HCT116 (cell line): ENCODE measurements at regions not wholly inside any gene's neighbourhood (a gene's known extent, or its start where the extent isn't known, plus 50 kb on each side); places are given as distances from the start of the nearest gene placed in this dataset.

Experiments used
- ATAC-seq: fragments of 200-7000 bp; cut with Tn5 transposase; 2 replicates; pipeline ENCODE4 v1.9.1; 2020; ENCODE audit warnings: mild to moderate bottlenecking, moderate library complexity
- BruUV-seq: library from RNA; stranded (reverse); fragments of 400-500 nt; replicated peaks from 2 replicates; lab custom pipeline; 2021; lab: Mats Ljungman, UMichigan
- CTCF ChIA-PET: fragments of 300-600 bp; sonication (Branson Sonifier 250); formaldehyde crosslinking; loops from one replicate; lab custom pipeline; 2021; ENCODE audit warnings: antibody characterized with exemption; lab: Charles Lee
- POLR2A ChIA-PET: fragments of 300-600, 350-600 bp; sonication (Branson Sonifier 250); formaldehyde crosslinking; loops from one replicate; lab custom pipeline; 2021; ENCODE audit warnings: antibody characterized with exemption; lab: Charles Lee
- RAD21 ChIA-PET, 2 experiments: fragments of 300-600 bp; sonication (Branson Sonifier 250); formaldehyde crosslinking; loops; one replicate each; lab custom pipeline; 2023; ENCODE audit warnings: low total read pairs in 2 of 2; ENCODE audit not compliant: uncharacterized antibody in 2 of 2, unreplicated experiment in 2 of 2, low non-redundant PET in 1 of 2; lab: Charles Lee
- DNase-seq: peaks from one replicate; pipeline ENCODE4 v3.0.0-alpha.2; 2010; ENCODE audit warnings: low read depth, low spot score
- H2AFZ ChIP-seq: fragments of 200-600 bp; shearing (Covaris generic), sonication (generic); 2 replicates; pipeline ENCODE4 v1.6.1; 2017; ENCODE audit warnings: low read depth, mixed run types, mixed read lengths, antibody characterized with exemption, low read length; ENCODE audit not compliant: poor library complexity, severe bottlenecking
- H3K27ac ChIP-seq: 2 replicates; pipeline ENCODE4 v1.5.1; 2012; ENCODE audit warnings: low read depth, low read length
- H3K27me3 ChIP-seq: fragments of 200-600 bp; sonication (generic); 2 replicates; pipeline ENCODE4 v1.6.1; 2016; ENCODE audit warnings: mixed run types, low read length, mixed read lengths; ENCODE audit not compliant: insufficient read depth
- H3K36me3 ChIP-seq, 2 experiments: fragments of 200-500 bp in 1 of 2; fragments of 200-600 bp in 1 of 2; sonication (Bioruptor generic) in 1 of 2; sonication (generic) in 1 of 2; 2 replicates each; pipeline versions ENCODE4 v1.5.1 to v1.6.1; 2014 to 2016; ENCODE audit warnings: low read length in 2 of 2, inconsistent platforms in 1 of 2, mixed read lengths in 1 of 2, mixed run types in 1 of 2; ENCODE audit not compliant: insufficient read depth in 2 of 2, control insufficient read depth in 1 of 2
- H3K4me1 ChIP-seq, 2 experiments: fragments of 200-600 bp in 1 of 2; sonication (generic) in 1 of 2; 2 replicates each; pipeline versions ENCODE4 v1.5.1 to v1.6.1; 2012 to 2017; ENCODE audit warnings: low read length in 2 of 2, inconsistent platforms in 1 of 2, mild to moderate bottlenecking in 1 of 2, mixed read lengths in 1 of 2, mixed run types in 1 of 2, moderate library complexity in 1 of 2; ENCODE audit not compliant: insufficient read depth in 2 of 2, control insufficient read depth in 1 of 2
- H3K4me2 ChIP-seq: fragments of 200-600 bp; sonication (generic); 2 replicates; pipeline ENCODE4 v1.6.1; 2017; ENCODE audit warnings: mixed run types, low read length, mixed read lengths
- H3K4me3 ChIP-seq, 2 experiments: fragments of 200-600 bp in 1 of 2; sonication (generic) in 1 of 2; replicated peaks in 1 of 2; 2 replicates each; pipeline ENCODE4 v1.5.1; 2011 to 2016; ENCODE audit warnings: low read length in 2 of 2, control low read depth in 1 of 2, low read depth in 1 of 2, mild to moderate bottlenecking in 1 of 2, mixed read lengths in 1 of 2, mixed run types in 1 of 2
- H3K79me2 ChIP-seq: fragments of 200-600 bp; sonication (generic); 2 replicates; pipeline ENCODE4 v1.6.1; 2017; ENCODE audit warnings: mild to moderate bottlenecking, mixed run types, low read length, moderate library complexity, mixed read lengths; ENCODE audit not compliant: insufficient read depth
- H3K9ac ChIP-seq: fragments of 200-600 bp; sonication (generic); 2 replicates; pipeline ENCODE4 v1.6.1; 2016; ENCODE audit warnings: low read length, mixed read lengths
- H3K9me2 ChIP-seq: fragments of 200-600 bp; sonication (generic), shearing (Covaris generic); 2 replicates; pipeline ENCODE4 v1.6.1; 2017; ENCODE audit warnings: mixed run types, mild to moderate bottlenecking, moderate library complexity; ENCODE audit not compliant: insufficient read depth
- H3K9me3 ChIP-seq, 2 experiments: fragments of 200-500 bp in 1 of 2; fragments of 200-600 bp in 1 of 2; sonication (Bioruptor generic) in 1 of 2; sonication (generic) in 1 of 2; 2 replicates each; pipeline ENCODE4 v1.6.1; 2014 to 2017; ENCODE audit warnings: low read length in 2 of 2, mixed read lengths in 2 of 2, inconsistent platforms in 1 of 2, low read depth in 1 of 2, mild to moderate bottlenecking in 1 of 2, mixed run types in 1 of 2, moderate library complexity in 1 of 2; ENCODE audit not compliant: control insufficient read depth in 1 of 2, insufficient read depth in 1 of 2
- H4K20me1 ChIP-seq: fragments of 200-600 bp; sonication (generic), shearing (Covaris generic); 2 replicates; pipeline ENCODE4 v1.6.1; 2017; ENCODE audit warnings: mixed run types, mild to moderate bottlenecking, moderate library complexity; ENCODE audit not compliant: insufficient read depth
- CBX3 ChIP-seq: IDR thresholded peaks from 2 replicates; pipeline ENCODE4 v1.6.1; 2012; ENCODE audit warnings: low read depth
- EZH2 ChIP-seq: fragments of 200-600 bp; sonication (generic); IDR thresholded peaks from 2 replicates; pipeline ENCODE4 v1.6.1; 2017; ENCODE audit warnings: antibody characterized with exemption, mixed run types
- JUND ChIP-seq: IDR thresholded peaks from 2 replicates; pipeline ENCODE4 v1.6.1; 2012
- POLR2A ChIP-seq: IDR thresholded peaks from 2 replicates; pipeline ENCODE4 v1.7.0; 2011; ENCODE audit warnings: borderline replicate concordance; ENCODE audit not compliant: insufficient read depth, insufficient read length; ENCODE audit errors: extremely low read depth
- RAD21 ChIP-seq: IDR thresholded peaks from 2 replicates; pipeline ENCODE4 v1.6.1; 2012; ENCODE audit warnings: low read depth, mild to moderate bottlenecking
- intact Hi-C: fragments of 100-400 bp; cut with micrococcal nuclease; formaldehyde crosslinking; loops from 2 replicates; pipeline ENCODE4 v1.10.0; 2022
- TF ChIP-seq, protein P1 (sequence below): IDR thresholded peaks from 2 replicates; pipeline ENCODE4 v1.6.1; 2012

DNA sequence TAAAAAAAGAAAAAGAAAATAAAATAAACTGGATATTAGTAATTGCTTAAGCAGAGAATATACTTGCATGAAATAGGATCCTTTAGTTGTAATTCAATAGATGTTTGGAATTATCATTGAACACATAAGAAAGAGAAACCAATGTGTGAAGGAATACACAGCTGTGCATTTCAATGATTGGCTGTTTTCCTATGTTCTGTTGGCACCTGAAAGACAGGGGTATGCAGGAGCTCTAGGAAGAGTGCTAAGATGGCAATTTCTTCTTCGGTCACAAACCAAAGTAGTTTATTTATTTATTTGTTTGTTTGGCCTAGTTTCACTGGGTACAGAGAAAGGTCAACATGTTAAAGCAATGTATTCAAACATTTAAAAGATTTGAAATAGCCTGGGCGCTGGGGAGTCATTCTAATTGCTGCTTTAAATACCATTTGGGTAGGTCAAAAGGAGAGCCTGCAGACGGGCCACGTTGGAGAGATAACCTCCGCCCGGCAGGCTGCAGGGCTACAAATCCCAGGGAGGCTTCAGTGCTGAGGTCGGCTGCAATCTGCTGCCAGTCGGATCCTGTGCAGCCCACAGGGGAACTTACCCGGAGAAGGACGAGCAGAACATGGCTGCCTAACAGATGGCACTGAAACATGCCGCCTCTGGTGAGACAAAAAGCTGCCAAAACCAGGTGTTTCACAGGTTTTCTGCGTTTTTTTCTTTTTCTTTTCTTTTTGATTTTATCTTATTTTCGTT is 154.2 kb upstream of the TYRP1 start (continued):
- TF ChIP-seq JUND (no peak), CBX3 (no peak), POLR2A (no peak)
- TF ChIP-seq, all 23 proteins: peak for 0

DNA sequence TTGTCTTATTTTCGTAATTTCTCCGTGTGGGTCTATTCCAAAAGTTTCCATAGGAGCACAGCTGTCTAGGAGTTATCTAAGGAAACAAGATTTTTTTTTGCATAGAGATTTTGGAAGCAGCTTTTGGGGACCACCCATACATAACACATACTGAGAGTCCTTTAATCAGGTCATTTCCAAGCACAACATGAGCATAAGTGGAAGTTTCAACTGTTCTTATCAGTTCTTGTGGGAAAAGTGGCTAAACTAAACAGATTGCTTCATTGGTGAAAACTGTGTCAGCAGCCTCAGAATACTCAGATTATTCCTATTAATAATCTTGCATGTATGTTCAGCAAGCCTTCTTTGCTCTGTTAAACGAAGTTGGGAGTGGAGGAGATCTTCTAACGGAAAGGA is 153.6 kb upstream of the TYRP1 start:
- TF ChIP-seq, protein P1, sequence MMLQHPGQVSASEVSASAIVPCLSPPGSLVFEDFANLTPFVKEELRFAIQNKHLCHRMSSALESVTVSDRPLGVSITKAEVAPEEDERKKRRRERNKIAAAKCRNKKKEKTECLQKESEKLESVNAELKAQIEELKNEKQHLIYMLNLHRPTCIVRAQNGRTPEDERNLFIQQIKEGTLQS, result no peak
- no peak for TF ChIP-seq EZH2
- Histone ChIP-seq H3K4me1 (no peaks in the 10 kb centered on the region), H3K27ac (no peak overlapping the region), H3K4me3 (no peak overlapping the region), H3K36me3 (no peaks in the 10 kb centered on the region), H4K20me1 (no peaks in the 10 kb centered on the region), H3K27me3 (no peaks in the 10 kb centered on the region), H3K9ac (no peak overlapping the region), H2AFZ (no peak overlapping the region), H3K79me2 (no peaks in the 10 kb centered on the region), H3K4me2 (no peak overlapping the region), H3K9me2 (no peaks in the 10 kb centered on the region), H3K9me3 (0 out of 4 replicates have a peak, but pooled peaks cover 0 to 7% of the 10 kb centered on the region in 2 experiments)
- ChIA-PET POLR2A (no interaction called here), CTCF (no interaction called here), RAD21 (no interaction called here)
- no TSS peak for BruUV-seq
- ATAC-seq (no peak), DNase-seq (no peak)
- intact Hi-C loops, result no loop called here

DNA sequence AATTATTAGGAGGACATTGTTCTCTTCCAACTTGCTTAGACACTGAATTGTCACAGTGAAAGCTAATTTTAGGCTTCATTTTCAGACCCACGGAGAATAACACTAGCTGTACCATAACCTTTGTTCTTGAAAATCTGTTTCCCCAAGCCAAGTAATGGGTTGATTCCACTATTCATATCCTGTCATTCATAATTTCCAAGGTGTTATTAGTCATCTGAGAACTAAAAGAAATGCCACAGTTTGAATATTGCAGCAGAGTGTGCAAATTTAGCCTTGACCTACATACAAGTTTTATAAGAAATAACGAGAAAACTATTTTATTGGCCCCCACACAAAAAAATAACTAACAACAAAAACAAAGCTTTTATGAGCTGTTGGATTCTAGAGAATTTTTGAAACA is 148.5 kb upstream of the TYRP1 start:
- H3K9ac ChIP-seq, result no peak overlapping the region
- no peaks in the 10 kb centered on the region for H3K36me3 ChIP-seq
- no peaks in the 10 kb centered on the region for H3K79me2 ChIP-seq
- no peaks in the 10 kb centered on the region for H3K4me1 ChIP-seq
- ChIA-PET RAD21 (no interaction called here), CTCF (no interaction called here), POLR2A (no interaction called here)
- no peak overlapping the region for H3K4me2 ChIP-seq
- no peaks in the 10 kb centered on the region for H3K9me2 ChIP-seq
- ATAC-seq, result no peak
- no peaks in the 10 kb centered on the region for H3K27me3 ChIP-seq
- no peak overlapping the region for H3K4me3 ChIP-seq
- peaks cover 0 to 13% of the 10 kb centered on the region in 2 experiments; a peak in 1 of 4 replicates for H3K9me3 ChIP-seq
- TF ChIP-seq, protein P1, result no peak
- no peak for TF ChIP-seq RAD21
- H3K27ac ChIP-seq, result no peak overlapping the region
- BruUV-seq, result no TSS peak
- DNase-seq, result no peak
- intact Hi-C loops, result no loop called here
- H4K20me1 ChIP-seq, result no peaks in the 10 kb centered on the region
- no peak overlapping the region for H2AFZ ChIP-seq
